NK-92 treated with Interleukin-12 subunit alpha and Interleukin-12 subunit beta, amount 100 ng/mL, for 24 hours (cell line): ENCODE measurements at regions not wholly inside any gene's neighbourhood (a gene's known extent, or its start where the extent isn't known, plus 50 kb on each side); places are given as distances from the start of the nearest gene placed in this dataset.

Source experiments
- DNase-seq: peaks from one replicate; lab custom pipeline; 2025; lab: John Stamatoyannopoulos, UW

GRCh38 chr15:98196371-98196770 is 235.9 kb downstream of the ARRDC4 start:
- DNase-seq: no peak

DNA sequence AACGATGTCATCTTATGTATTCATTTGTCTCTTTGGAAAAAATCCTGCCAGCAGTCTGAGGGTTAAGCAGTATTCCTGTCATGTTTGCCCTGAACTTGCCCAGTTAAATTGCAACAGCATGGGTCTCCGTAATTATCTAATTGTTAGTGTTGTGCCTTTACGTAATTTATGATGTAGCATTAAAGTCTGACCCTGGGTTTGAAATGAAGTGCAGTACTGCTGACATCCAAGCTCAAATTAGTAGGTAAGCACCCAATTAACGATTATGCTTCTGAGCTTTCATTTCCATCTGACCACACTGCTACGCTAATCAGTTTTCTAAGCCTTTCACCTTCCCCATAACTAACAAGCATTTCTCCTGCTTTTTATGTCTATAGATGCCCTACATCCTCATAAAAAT is 241.8 kb downstream of the ARRDC4 start:
- no peak for DNase-seq

- DNase-seq: no peak
Measured at GRCh38 chr15:98203872-98204660, 243.6 kb downstream of the ARRDC4 start.

DNA sequence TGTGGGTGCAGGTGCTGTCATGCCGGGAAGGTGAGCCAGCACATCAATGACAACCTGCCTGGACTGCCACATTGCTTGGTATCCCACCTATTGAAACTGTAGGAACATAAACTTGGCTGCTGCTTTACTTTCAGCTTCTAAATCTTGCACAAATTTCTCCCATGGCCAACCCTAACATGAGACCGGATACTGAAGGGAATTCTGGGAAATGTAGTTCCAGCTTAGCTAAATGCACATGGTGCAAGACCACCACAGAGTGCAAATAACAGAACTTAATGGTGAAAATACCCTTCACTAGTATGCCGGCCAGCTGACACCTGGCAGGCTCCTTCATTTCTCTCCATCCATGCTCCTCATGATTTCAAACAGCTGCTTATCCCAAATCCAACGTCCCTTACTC is 247.4 kb downstream of the ARRDC4 start:
- no peak for DNase-seq

DNA sequence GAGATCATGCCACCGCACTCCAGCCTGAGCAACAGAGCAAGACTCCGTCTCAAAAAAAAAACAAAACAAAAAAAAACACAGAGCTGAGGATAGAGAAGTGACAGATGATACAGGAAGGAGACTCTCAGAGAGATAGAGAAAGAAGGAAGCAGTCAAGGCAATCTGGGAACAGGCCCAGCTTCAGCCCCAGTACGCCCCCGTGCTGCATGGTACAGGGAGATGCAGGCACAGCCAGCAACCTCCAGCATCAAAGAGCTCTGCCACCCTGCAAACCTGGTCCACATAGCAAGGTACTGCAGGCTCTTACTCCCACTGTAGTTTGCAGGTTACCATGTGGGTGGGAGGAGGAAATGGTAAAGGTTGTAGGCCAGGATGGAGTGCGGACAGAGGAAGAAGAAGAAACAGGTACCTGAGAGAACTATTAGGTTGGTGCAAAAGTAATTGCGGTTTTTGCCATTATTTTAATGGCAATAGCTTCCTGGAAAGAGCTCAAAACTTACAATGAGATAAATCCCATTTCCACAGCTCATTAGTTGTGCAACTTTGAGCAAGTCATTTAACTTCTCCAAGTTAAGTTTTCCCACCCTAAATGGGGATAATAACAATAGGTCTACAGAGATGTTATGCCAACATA is 253.0 kb downstream of the ARRDC4 start:
- no peak for DNase-seq

DNA sequence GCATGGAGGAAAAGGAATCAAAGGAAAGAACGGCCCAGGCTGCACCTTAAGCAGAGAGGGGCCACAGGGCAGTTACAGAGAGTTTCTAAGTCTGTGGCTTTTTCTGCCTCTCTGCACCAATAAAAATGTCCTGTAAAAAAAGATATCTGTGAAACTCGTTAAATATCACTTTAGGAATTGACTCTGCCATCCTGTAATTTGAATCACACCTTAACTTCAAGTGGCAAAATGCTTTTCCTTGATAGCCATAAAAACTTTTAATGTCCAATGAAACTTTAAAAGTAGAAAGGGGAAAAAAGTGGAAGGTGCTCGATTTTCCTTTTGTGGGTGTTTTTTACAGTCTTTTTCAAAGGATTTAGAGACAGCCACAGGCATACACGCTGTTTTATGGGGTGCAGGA is 255.7 kb downstream of the ARRDC4 start:
- DNase-seq: no peak

DNA sequence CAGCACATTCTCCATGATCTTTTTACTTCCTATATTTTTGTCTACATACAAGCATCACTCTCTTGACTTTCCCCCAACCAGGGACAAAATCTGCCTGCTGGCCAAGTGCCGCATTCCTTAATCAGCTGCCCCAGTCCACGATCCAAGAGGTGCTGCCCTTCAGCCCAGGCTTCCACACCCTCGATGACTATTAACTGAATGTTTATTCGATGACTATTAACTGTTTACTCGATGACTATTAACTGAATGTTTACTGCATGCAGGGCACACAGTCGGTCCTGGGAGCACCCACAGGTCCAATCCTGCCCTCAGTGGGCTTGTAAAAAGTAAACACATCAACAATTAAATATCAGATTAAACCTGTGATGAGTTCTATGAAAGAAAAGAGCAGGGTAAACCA is 256.9 kb downstream of the ARRDC4 start:
- no peak for DNase-seq

DNA sequence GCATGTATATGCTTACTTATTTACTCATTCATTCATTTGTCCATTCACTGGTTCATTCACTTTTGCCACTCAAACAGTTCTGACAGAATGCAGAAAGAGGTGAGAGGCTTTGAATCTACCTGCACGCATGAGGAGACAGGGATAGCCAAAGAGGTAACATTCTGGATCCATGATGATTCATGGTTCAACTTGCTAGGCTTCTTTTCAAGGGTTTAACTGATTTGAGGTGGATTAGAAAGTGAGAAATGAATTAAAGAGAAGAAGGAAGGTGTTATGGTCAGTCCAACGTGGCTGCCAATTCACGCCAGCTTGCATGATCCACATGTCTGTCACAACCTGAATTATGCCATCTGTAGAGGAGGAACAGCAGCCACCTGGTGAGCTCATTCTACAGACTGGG is 260.6 kb downstream of the ARRDC4 start:
- DNase-seq: no peak

DNA sequence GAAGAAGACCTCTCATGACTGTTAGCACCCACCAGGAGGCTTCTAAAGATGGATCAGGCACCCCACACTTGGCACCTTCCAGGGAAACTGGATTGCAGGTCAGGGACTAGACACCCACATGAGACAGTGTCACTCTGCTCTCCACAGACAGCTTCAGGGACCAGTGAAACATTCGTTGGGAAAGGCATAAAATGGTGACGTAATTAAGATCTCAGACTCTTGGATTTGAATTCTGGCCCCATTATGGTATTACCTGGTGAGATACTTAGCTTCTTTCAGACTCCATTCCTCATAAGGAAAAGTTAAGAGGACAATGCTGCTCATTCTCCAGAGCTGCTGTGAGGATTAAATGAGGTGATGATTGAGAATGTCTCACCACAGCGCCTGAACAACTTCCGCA is 261.1 kb downstream of the ARRDC4 start:
- no peak for DNase-seq

GRCh38 chr15:98226149-98226548 is 265.6 kb downstream of the ARRDC4 start:
- no peak for DNase-seq

DNA sequence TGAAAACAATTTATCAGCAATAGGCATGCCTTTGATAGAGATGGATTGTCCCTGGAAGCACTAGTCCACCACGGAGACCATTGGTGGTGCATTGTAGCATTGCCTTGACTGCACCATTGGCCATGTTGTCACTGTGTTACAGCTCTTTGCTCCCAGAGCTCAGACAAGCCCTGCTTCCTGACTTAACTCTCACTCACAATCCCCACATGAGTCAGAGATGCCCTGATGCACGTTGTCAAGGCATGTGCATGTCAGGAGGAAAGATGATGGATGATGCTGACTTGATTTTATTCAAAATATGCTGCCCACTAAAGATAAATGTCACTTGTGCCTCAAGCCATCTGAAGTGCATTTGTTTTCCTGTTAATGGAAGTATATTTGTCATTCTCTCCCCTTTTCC is 266.1 kb downstream of the ARRDC4 start:
- no peak for DNase-seq

DNA sequence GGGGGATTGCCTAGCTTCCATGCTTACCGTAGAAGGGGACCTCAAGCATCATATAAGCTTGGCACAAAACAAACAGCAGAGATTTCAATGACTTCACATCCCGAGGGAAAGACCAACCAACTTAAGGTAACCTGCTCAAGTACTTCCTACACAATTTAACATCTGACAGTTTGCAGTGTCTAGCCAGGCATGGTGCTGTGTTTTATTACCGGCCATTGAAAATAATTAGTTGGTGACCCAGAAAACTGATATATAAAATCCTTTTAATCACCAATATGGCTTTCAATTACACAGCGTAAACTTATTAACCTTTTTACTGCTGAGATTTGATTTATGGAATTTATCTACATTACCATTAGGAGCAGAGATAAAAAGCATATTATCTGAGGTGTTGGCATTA is 268.3 kb downstream of the ARRDC4 start:
- DNase-seq: no peak

- DNase-seq: no peak
Measured at GRCh38 chr15:98230975-98231374, 270.5 kb downstream of the ARRDC4 start.

DNA sequence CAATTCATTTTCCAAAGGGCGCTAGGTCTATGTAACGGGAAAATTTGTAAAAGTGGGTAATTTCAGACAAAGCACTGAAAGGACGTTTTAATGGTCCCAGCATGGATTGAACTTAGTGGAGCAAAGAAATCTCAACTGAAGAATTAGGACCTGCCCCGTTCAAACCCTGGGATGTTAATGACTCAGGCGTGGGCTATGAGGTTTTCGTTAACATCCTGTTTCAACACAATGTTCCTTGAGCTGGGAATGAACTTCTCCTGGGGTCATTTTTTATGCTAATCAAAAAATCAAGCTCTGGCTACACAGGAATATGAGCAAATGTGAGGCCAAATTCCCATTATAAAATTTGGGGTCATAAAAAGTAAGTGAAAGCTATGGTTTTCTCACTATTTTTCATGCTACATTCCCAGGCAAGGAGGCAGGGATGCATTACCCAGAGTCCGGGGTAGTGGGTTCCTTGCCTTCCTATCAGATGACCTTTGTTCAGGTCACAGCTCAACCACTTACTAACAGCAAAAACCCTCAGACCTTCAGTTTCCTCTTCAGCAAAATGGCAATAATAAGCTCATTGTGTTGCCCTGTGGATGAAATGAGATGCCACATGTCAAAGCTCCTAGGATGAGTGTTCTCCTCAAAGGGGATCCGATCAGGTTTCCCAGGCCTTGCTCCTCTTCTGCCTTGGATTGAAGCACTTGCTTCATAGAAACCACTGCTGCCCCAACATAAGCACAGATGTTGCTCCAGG is 271.4 kb downstream of the ARRDC4 start:
- DNase-seq: no peak

DNA sequence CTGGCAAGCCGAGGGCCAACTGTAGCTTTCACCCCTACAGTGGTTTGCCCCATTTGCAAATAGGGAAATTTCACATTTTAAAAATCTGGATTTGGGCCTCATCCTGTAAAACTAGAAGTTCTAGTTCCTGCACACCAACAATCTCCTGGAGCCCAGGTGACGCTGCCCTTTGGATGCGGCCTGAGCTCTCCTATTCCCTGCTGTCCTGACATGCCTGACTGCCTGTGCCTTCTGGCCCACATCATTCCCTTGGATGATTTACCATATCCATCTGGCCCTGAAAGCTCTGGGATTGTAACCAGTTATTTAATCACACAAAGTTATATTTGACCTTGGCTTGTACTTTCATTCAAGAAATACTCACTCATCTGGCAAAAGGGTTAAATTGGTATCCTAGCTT is 272.3 kb downstream of the ARRDC4 start:
- no peak for DNase-seq

- no peak for DNase-seq
Measured at GRCh38 chr15:98233873-98234272, 273.4 kb downstream of the ARRDC4 start.

DNA sequence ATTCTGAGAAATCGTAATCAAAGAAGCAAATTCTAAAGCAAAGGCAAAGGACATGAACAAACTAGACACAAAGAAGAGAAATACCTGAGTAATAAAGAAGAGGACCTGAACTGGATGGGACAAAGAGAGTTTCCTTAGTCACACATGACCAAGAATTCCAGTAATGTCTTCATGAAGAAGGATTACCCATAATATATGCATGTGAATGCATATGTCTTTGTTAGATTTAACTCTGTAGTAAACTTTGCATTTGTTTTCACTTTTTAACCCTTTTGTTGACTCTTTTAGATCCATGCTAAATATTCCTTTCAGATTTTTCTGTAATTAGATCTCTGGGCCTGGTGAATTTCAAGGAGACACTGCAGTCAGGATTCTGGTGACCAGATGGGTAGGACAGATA is 279.8 kb downstream of the ARRDC4 start:
- no peak for DNase-seq

DNA sequence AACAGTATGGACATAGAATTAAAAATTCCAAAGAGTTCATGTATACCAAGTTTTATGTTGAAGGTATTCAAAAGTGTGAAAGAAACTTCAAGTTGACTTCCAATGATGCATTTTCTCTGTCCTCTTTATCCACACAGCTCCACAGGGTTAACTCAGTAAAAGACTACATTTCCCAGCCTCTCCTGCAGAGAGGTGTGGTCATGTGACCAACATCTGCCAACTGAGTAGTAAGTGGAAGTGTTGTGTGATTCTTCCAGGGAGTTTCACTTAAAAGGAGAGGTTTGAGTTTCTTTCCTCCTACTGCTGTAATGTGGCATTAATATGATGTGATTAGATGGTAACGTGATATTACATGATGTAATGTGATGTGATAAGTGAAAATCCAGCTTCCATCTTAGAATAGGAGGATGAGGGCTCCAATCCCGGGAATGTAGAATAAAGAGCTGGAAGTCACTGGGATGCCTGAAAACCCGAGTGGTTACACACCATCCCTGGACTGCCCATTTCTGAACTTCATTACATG is 280.6 kb downstream of the ARRDC4 start:
- no peak for DNase-seq

- no peak for DNase-seq
Measured at GRCh38 chr15:98257290-98257689, 296.8 kb downstream of the ARRDC4 start.

DNA sequence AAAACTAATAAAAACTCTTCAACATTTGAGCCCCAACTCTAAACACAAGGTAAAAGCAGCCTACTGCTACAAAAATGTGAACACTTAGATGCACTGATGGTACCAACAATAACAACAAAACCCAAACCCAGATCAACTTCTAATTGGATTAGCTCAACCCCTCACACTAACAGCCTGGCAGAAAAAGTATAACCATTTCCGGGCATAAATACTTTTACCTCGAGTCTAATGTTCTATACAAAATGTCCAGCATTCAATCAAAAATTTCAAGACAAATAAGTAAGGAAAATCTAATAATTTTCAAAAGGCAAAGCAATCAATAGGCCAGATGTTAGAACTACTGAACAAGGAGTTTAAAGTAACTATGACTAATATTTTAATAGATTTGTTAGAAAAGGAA is 303.3 kb downstream of the ARRDC4 start:
- DNase-seq: no peak

- DNase-seq: no peak
Measured at GRCh38 chr15:98266295-98266694, 305.8 kb downstream of the ARRDC4 start.

DNA sequence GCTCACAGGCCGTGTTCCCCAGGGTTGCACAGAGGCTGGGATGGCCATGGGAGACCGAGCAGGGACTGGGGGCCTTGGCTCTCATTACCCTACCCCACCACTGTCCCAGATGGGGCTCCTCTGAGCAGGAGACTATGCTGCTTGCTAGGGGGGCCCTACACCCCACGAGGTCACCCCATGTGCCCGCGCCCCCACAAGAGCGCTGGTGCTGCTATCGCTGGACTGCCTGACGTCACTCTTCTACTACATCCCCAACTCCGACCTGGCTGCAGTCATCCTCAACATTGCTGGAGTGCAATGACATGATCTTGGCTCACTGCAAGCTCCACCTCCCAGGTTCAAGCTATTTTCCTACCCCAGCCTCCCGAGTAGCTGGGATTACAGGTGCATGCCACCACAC is 307.7 kb downstream of the ARRDC4 start:
- no peak for DNase-seq

GRCh38 chr15:98272625-98273024 is 312.1 kb downstream of the ARRDC4 start:
- DNase-seq: no peak
